Ramos (cell line): ENCODE measurements at regions not wholly inside any gene's neighbourhood (a gene's known extent, or its start where the extent isn't known, plus 50 kb on each side); places are given as distances from the start of the nearest gene placed in this dataset.
"Not testable (repeated sequence)": the region's sequence is repeated elsewhere in the genome, so short reads cannot be mapped to it uniquely, and the experiment has no call there.

Experiments used
- in situ Hi-C: fragments of 300-500 bp; cut with MboI; formaldehyde crosslinking; loops from one replicate; pipeline ENCODE4 v1.14.3; 2022; ENCODE audit warnings: low sequenced_read_pairs; ENCODE audit not compliant: unreplicated experiment

DNA sequence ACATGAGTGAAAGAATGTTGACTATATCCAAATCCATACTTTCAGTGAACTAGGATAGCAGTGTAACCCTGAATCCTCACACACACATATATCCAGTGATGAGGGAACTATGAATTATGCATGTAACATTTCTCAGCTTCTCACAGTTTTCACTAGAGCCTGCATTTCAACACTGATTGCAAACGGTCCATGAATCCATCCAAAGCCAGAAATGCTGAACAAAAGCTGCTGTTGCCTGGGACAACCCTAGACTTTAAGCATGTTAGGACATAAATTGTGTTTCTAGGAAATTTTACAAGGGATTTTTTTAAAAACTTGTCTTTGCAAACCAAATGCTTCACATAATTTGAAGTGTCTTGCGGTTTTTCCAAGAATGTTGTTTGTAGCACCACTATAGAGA lies 2010.0 kb upstream of the WWC1 start:
- in situ Hi-C loops: no loop called here

- in situ Hi-C loops: no loop called here
Observed at GRCh38 chr5:166282939-166283338, 2008.5 kb upstream of the WWC1 start.

- in situ Hi-C loops: no loop called here
Observed at GRCh38 chr5:166285361-166285760, 2006.1 kb upstream of the WWC1 start.

DNA sequence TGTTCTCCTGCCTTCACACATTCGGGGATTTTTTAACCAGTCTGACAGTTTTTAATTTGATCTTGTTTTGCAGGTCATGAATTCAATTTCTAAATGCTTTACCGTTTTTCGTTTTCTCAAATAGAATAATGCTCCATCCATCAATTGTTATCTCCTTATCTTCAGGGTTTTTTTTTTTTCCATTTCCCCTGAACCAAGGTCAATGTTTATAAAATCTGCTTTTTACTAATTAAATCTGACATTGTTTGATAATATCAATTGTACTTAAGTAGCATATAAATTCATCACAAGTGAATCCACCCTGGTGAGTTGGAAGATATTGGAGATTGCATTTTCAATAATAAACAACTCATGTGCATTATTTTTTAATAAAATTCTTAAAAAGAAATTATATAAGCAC lies 2004.6 kb upstream of the WWC1 start:
- in situ Hi-C loops: no loop called here

GRCh38 chr5:166287866-166288265 lies 2003.6 kb upstream of the WWC1 start:
- in situ Hi-C loops: no loop called here

DNA sequence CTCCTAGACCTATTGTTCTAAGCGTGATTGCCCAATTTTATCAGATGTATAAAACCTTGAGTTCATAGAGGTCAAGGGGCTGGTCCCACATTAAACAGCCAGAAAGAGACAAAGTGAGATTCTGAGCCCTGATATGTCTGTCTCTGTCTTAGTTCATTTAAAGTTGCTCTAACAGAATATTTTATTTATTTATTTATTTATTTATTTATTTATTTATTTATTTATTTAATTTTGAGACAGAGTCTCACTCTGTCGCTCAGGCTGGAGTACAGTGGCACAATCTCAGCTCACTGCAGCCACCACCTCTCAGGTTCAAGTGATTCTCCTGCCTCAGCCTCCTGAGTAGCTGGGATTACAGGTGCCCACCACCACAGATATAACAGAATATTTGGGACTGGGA lies 1999.6 kb upstream of the WWC1 start:
- in situ Hi-C loops: not testable (repeated sequence)

- in situ Hi-C loops: no loop called here
Observed at GRCh38 chr5:166293892-166294291, 1997.6 kb upstream of the WWC1 start.

DNA sequence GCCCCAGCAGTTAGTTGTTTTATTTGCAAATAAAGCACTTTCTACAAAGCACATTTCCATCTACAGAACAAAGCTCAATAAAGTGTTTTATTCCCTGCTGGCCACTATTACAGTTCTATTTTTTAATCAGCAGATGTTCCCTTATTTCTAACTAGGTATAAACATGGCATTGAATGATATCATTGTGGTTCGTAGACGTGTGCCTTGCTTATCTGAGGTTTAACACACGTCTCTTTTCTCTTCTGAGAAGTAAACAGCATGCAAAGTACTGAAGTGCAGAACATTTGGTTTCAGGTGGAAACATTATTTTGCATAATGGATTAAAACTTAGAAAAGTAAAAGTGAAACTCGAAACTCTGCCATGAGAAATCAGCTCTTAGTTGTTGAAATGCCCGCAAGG lies 1989.3 kb upstream of the WWC1 start:
- in situ Hi-C loops: no loop called here

DNA sequence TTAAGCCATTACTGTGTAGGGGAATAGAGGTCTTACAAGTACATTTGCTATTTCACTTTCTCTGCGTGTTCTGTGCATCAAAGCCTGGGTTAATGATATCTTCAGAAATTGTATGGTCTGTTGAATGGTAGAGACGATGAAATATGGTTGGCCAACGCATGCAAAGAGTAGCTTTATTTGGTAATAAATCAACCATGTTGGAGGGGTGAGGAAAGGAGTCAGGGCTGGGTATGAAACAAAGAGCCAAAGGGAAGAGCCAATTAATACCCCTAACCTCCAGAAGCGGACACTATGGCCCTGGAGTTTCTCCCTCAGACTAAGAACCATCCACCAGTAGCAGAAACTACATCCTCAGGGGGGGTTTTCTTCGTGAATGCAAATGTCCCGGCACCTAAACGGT lies 1974.0 kb upstream of the WWC1 start:
- in situ Hi-C loops: no loop called here

DNA sequence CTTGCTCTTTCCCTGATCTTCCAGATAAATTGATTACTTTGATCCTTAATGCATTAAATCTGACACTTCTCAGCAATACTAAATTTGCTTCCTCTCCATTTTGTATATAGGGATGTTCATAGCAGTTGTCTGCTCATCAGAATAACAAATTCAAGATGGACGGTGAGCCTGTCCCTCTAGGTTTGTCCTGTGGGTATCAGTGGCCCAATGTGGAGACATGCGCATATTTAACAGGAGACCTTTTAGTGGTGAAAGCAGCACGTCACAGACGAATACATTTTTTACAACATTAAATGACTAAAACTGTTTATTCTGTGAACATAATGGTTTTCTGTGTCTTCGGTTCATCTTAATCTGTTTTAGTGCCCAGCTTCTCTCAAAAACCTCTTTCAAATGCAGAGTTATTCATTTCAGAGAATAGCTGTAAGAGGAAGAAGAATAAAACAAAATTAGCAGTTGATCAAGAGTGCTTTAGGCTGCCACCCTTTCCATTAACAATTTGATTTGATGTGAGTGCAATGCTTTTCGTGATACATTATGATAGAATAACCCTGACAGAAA lies 1970.4 kb upstream of the WWC1 start:
- in situ Hi-C loops: no loop called here

DNA sequence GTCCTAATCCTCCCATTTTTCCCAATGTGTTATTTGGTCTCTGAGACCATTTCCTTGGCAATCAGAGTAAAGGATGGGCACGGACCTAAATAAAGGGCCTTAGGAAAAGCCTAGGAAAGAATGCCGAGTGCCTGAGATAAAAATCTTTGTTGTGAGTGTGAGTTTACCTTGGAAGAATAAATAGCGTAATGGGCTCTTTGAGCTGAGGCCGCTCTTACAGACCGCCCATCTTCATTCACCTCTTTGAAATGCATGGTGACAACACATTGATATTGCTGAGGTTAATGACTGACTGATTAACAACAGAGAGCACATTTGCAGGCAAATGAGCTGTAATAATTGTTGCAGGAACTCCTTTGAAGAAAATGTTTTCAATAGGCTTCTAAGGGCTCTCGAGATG lies 1967.1 kb upstream of the WWC1 start:
- in situ Hi-C loops: no loop called here

- in situ Hi-C loops: no loop called here
Observed at GRCh38 chr5:166329149-166329800, 1962.2 kb upstream of the WWC1 start.

GRCh38 chr5:166330036-166330435 lies 1961.4 kb upstream of the WWC1 start:
- in situ Hi-C loops: no loop called here

GRCh38 chr5:166331521-166331920 lies 1959.9 kb upstream of the WWC1 start:
- in situ Hi-C loops: no loop called here

DNA sequence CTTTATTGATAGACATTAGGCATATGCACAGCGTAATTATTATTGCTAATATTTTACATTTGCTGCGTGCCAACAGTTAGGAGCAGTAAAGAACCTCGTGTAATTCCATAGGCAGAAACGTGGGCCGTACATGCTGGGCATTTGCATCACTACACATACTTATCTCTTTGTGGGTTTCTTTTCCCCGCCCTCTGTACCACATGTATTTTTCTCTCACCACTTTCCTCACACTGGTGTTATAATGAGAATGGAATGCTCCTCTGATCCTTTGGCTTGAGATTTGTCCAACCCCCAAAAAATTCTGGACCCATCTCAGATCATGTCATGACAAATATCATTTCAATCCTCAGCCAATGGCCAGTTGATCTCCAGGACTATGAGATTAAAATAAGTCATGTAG lies 1952.6 kb upstream of the WWC1 start:
- in situ Hi-C loops: no loop called here

DNA sequence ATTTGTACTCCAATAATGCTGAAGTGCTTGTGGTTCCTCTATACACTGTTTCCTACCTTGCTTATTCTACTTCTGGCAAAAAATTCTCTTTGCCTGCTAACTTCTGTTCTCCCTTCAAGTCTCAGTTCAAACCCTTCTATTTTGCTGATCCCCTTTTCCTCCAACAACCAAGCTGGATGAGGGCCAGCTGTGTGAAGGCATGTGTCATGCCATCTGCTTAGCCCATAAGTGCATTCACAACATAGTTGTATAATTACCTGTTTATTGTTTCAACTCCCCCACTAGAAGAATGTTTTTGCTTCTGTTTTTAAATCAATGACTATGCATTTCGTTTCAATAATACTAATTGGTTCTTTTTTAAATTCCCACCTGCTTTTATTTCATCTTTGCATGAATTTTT lies 1951.4 kb upstream of the WWC1 start:
- in situ Hi-C loops: no loop called here

DNA sequence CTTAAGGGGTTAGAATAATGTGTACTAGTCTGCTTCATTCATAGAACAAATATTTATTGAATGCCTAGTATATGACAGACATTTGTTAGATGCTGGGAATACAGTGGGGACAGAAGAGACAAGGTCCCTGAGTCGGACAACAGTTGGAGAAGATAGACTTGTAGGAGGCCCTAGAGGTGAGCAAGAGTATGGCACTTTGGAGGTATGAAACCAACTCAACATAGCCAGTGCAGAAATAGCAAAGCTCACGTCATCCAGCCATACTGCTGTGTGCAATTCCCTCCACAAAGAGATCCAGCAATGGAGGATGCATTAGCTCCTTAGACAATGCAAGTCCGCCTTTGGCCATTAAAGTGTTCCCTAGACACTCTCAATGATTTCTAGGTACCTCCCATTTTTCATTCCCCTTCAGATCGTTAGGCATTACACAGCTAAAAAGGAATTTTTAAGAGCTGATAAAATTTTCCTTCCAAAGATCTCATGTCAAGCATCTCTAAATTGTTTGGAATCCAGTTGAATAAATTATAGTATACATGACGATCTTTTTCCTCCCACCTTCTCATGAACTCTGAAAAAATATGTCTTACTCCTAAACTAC lies 1949.6 kb upstream of the WWC1 start:
- in situ Hi-C loops: no loop called here

DNA sequence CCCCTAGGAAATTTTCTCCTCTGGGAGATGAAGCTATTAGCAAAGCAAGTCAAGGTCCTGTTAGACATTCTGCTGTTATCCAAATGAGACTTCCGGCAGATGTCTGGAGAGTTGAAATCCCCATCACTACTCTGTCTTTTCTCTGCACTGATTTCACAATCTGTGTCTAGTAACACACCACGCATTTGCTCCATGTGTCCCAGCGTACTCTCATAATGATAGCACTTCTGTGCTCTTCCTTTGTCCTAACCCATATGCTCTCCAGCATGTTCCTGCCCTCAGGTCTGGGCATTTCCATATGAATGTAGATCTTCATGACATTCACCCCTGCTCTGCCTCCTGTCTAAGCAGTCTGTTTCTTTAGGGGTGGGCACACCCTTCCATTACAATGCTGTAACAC lies 1949.0 kb upstream of the WWC1 start:
- in situ Hi-C loops: no loop called here

GRCh38 chr5:166346726-166347374 lies 1944.6 kb upstream of the WWC1 start:
- in situ Hi-C loops: no loop called here

DNA sequence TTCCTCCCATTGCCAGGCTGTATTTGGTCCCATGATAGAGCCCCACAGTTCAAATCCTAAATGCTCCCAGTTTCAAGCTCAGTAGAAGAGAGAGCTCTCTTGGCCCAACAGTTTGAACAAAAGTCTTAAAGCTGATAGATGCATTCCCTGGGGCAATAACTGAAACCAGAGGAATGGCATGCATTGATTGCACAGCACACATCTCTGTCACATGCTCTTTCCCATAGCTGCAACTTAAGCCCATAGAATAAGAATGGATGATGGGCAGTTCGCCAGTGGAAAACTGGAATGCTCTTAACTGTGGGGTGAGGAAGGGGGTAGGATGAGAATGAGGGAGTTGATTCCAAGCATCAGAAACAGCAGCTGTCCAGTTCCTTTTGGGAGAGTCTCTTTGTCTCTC lies 1942.4 kb upstream of the WWC1 start:
- in situ Hi-C loops: no loop called here

GRCh38 chr5:166353580-166353979 lies 1937.9 kb upstream of the WWC1 start:
- in situ Hi-C loops: no loop called here

GRCh38 chr5:166354332-166354731 lies 1937.1 kb upstream of the WWC1 start:
- in situ Hi-C loops: no loop called here
